Colonic mucosa (tissue), 4 donors: ENCODE measurements at regions not wholly inside any gene's neighbourhood (a gene's known extent, or its start where the extent isn't known, plus 50 kb on each side); places are given as distances from the start of the nearest gene placed in this dataset.
"Not testable (repeated sequence)": the region's sequence is repeated elsewhere in the genome, so short reads cannot be mapped to it uniquely, and the experiment has no call there.

Experiments
- DNase-seq: peaks from one replicate; pipeline ENCODE4 v3.0.0-alpha.2; 2020
- H3K27ac ChIP-seq: fragments of 200-600 bp; one replicate; pipeline ENCODE4 v1.8.0; 2021
- H3K27me3 ChIP-seq: fragments of 200-600 bp; one replicate; pipeline ENCODE4 v1.8.0; 2021
- H3K36me3 ChIP-seq: fragments of 200-600 bp; one replicate; pipeline ENCODE4 v1.8.0; 2021
- H3K4me1 ChIP-seq: fragments of 200-600 bp; one replicate; pipeline ENCODE4 v1.8.0; 2021; ENCODE audit warnings: mild to moderate bottlenecking
- H3K4me3 ChIP-seq: fragments of 200-600 bp; one replicate; pipeline ENCODE4 v1.8.0; 2021
- H3K9ac ChIP-seq, 2 donors: one replicate each; pipeline ENCODE4 v1.7.0; 2013; ENCODE audit warnings: control low read depth in 2 of 2, low read depth in 2 of 2, low read length in 2 of 2
- H3K9me3 ChIP-seq: fragments of 200-600 bp; one replicate; pipeline ENCODE4 v1.8.0; 2021
- intact Hi-C: fragments of 100-400 bp; cut with DNase I; formaldehyde crosslinking; loops from one replicate; pipeline ENCODE4 v1.14.1; 2022
- TF ChIP-seq, protein P1 (sequence below): fragments of 200-600 bp; IDR thresholded peaks from one replicate; pipeline ENCODE4 v1.8.0; 2022; ENCODE audit warnings: antibody characterized with exemption, mild to moderate bottlenecking
- donor health status: healthy.
- donor health status: DM: no; HTN: no; CAD: no.
- donor health status: DM: no; HTN: no; CAD: no.

- no peaks in the 10 kb centered on the region for H3K27me3 ChIP-seq
- no peak for DNase-seq
- H3K4me1 ChIP-seq: no peaks in the 10 kb centered on the region
- TF ChIP-seq, protein P1, sequence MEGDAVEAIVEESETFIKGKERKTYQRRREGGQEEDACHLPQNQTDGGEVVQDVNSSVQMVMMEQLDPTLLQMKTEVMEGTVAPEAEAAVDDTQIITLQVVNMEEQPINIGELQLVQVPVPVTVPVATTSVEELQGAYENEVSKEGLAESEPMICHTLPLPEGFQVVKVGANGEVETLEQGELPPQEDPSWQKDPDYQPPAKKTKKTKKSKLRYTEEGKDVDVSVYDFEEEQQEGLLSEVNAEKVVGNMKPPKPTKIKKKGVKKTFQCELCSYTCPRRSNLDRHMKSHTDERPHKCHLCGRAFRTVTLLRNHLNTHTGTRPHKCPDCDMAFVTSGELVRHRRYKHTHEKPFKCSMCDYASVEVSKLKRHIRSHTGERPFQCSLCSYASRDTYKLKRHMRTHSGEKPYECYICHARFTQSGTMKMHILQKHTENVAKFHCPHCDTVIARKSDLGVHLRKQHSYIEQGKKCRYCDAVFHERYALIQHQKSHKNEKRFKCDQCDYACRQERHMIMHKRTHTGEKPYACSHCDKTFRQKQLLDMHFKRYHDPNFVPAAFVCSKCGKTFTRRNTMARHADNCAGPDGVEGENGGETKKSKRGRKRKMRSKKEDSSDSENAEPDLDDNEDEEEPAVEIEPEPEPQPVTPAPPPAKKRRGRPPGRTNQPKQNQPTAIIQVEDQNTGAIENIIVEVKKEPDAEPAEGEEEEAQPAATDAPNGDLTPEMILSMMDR: no peak
- intact Hi-C loops: no loop called here
- H3K4me3 ChIP-seq: no peak overlapping the region
- H3K36me3 ChIP-seq: no peaks in the 10 kb centered on the region
- H3K27ac ChIP-seq: no peak overlapping the region
- H3K9me3 ChIP-seq: no peaks in the 10 kb centered on the region
- no peak overlapping the region for H3K9ac ChIP-seq
These were observed 124.0 kb upstream of the TBX5 start for GRCh38 chr12:114529966-114530365.

DNA sequence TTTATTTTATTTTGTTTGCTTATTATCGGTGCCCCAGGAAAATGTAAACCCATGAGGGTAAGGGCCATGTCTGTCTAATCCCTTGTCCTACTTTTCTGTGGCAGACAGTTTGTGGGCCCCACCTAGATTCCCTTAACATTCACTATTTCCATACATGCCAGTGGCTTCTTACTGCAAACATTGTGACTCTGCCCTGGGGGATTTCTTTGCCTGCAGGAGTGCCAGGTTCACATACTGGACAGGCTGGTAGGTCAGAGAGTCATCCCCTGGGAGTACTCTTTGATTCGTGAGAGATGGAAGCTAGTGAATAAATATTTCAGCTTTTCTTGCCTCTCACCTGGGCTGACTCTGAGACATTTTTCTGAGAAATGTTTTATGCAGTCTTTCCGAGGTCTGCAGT lies 122.8 kb upstream of the TBX5 start:
- no peak overlapping the region for H3K27ac ChIP-seq
- DNase-seq: no peak
- H3K27me3 ChIP-seq: no peaks in the 10 kb centered on the region
- no peaks in the 10 kb centered on the region for H3K36me3 ChIP-seq
- no peaks in the 10 kb centered on the region for H3K4me1 ChIP-seq
- no peak overlapping the region for H3K9ac ChIP-seq
- no peak overlapping the region for H3K4me3 ChIP-seq
- no peaks in the 10 kb centered on the region for H3K9me3 ChIP-seq
- TF ChIP-seq, protein P1: no peak
- intact Hi-C loops: no loop called here

- not testable (repeated sequence) for H3K27ac ChIP-seq
These were observed 115.2 kb upstream of the TBX5 start for GRCh38 chr12:114521160-114521559.

DNA sequence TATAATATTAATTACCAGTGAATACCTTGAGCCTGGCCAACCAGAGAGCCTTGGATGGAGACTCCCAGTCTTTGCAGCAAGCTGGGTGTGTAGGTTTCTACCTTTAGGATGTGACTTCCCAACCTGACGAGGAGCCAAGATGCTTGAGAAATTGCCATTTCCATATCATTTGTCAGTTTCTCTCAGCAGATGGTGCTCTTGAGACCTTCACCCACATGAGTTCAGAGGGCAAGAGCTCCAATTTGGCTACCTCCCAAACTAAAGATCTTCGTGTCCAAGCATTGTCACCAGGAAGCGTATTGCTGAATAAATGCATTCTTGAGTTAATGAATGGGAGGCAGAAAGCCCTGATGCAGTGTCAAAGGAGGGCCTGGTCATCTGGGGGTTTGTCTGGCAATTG lies 106.4 kb upstream of the TBX5 start:
- no peaks in the 10 kb centered on the region for H3K4me1 ChIP-seq
- intact Hi-C loops: no loop called here
- no peak overlapping the region for H3K9ac ChIP-seq
- TF ChIP-seq, protein P1: no peak
- no peaks in the 10 kb centered on the region for H3K27me3 ChIP-seq
- no peak overlapping the region for H3K4me3 ChIP-seq
- no peaks in the 10 kb centered on the region for H3K36me3 ChIP-seq
- H3K9me3 ChIP-seq: no peaks in the 10 kb centered on the region
- H3K27ac ChIP-seq: no peak overlapping the region
- DNase-seq: no peak

More at GRCh38 chr12:114521160-114521559, 115.2 kb upstream of the TBX5 start:
- intact Hi-C loops, H3K9ac ChIP-seq, H3K36me3 ChIP-seq, H3K4me3 ChIP-seq, H3K27me3 ChIP-seq, DNase-seq, H3K4me1 ChIP-seq, H3K9me3 ChIP-seq: not testable (repeated sequence)

- no peaks in the 10 kb centered on the region for H3K9me3 ChIP-seq
- no peaks in the 10 kb centered on the region for H3K27me3 ChIP-seq
- intact Hi-C loops: loop anchor here (5.0 kb wide), 1 partner anchor 341 kb away; no protein-coding TSS in a partner anchor
- H3K9ac ChIP-seq: no peak overlapping the region
- no peaks in the 10 kb centered on the region for H3K36me3 ChIP-seq
- DNase-seq: peak; percentile 61
- TF ChIP-seq, protein P1: peak; percentile 70
- no peak overlapping the region for H3K27ac ChIP-seq
- H3K4me3 ChIP-seq: no peak overlapping the region
- H3K4me1 ChIP-seq: no peaks in the 10 kb centered on the region
These were observed 102.7 kb upstream of the TBX5 start for GRCh38 chr12:114508529-114509129.

GRCh38 chr12:114506651-114507050 lies 100.7 kb upstream of the TBX5 start:
- intact Hi-C loops: loop anchor here (2.0 to 5.0 kb wide), 2 partner anchors 339 to 524 kb away; no protein-coding TSS in a partner anchor
- no peaks in the 10 kb centered on the region for H3K9me3 ChIP-seq
- H3K9ac ChIP-seq: no peak overlapping the region
- no peak overlapping the region for H3K27ac ChIP-seq
- TF ChIP-seq, protein P1: no peak
- no peak for DNase-seq
- no peaks in the 10 kb centered on the region for H3K36me3 ChIP-seq
- no peak overlapping the region for H3K4me3 ChIP-seq
- no peaks in the 10 kb centered on the region for H3K4me1 ChIP-seq
- H3K27me3 ChIP-seq: no peaks in the 10 kb centered on the region
